ENCODE measurements at regions not wholly inside any gene's neighbourhood (a gene's known extent, or its start where the extent isn't known, plus 50 kb on each side); places are given as distances from the start of the nearest gene placed in this dataset.
"Not testable (repeated sequence)": the region's sequence is repeated elsewhere in the genome, so short reads cannot be mapped to it uniquely, and the experiment has no call there.

- H3K36me3 ChIP-seq (replicated peaks) = no peaks in the 10 kb centered on the region
- no peak overlapping the region for H3K27ac ChIP-seq
- in situ Hi-C loops (cut with HindIII; ENCODE audit: low pct_ligation_motif_present, low sequenced_read_pairs) = no loop called here
- no peak for DNase-seq
- no peaks in the 10 kb centered on the region for H3K27me3 ChIP-seq (replicated peaks)
- no peak overlapping the region for H3K4me3 ChIP-seq (ENCODE audit: low read depth, low read length)
- no peak for TF ChIP-seq CTCF (IDR thresholded peaks at IDR 0.05; ENCODE audit: low read depth, low read length, missing control alignments)
These were observed 84.0 kb upstream of the EXOC2 start for GRCh38 chr6:776951-777350.

GRCh38 chr6:776528-776931, 83.6 kb upstream of the EXOC2 start:
- no peaks in the 10 kb centered on the region for H3K36me3 ChIP-seq (replicated peaks)
- no peaks in the 10 kb centered on the region for H3K27me3 ChIP-seq (replicated peaks)
- TF ChIP-seq CTCF (IDR thresholded peaks at IDR 0.05; ENCODE audit: low read depth, low read length, missing control alignments) = no peak
- DNase-seq = no peak
- in situ Hi-C loops (cut with HindIII; ENCODE audit: low pct_ligation_motif_present, low sequenced_read_pairs) = no loop called here
- no peak overlapping the region for H3K27ac ChIP-seq
- no peak overlapping the region for H3K4me3 ChIP-seq (ENCODE audit: low read depth, low read length)

GRCh38 chr6:775863-776262, 82.9 kb upstream of the EXOC2 start:
- no peak for DNase-seq
- no peak for TF ChIP-seq CTCF (IDR thresholded peaks at IDR 0.05; ENCODE audit: low read depth, low read length, missing control alignments)
- Histone ChIP-seq H3K27me3 (replicated peaks) (no peaks in the 10 kb centered on the region), H3K4me3 (ENCODE audit: low read depth, low read length) (no peak overlapping the region), H3K27ac (no peak overlapping the region), H3K36me3 (replicated peaks) (no peaks in the 10 kb centered on the region)
- in situ Hi-C loops (cut with HindIII; ENCODE audit: low pct_ligation_motif_present, low sequenced_read_pairs) = no loop called here

- H3K27me3 ChIP-seq (replicated peaks); H3K4me3 ChIP-seq (ENCODE audit: low read depth, low read length); H3K36me3 ChIP-seq (replicated peaks); DNase-seq; H3K27ac ChIP-seq; in situ Hi-C loops (cut with HindIII; ENCODE audit: low pct_ligation_motif_present, low sequenced_read_pairs): not testable (repeated sequence)
These were observed 78.7 kb upstream of the EXOC2 start for GRCh38 chr6:771683-772082.

- DNase-seq = no peak
- no peak overlapping the region for H3K4me3 ChIP-seq (ENCODE audit: low read depth, low read length)
- no peak for TF ChIP-seq CTCF (IDR thresholded peaks at IDR 0.05; ENCODE audit: low read depth, low read length, missing control alignments)
- no peaks in the 10 kb centered on the region for H3K36me3 ChIP-seq (replicated peaks)
- in situ Hi-C loops (cut with HindIII; ENCODE audit: low pct_ligation_motif_present, low sequenced_read_pairs) = no loop called here
- no peak overlapping the region for H3K27ac ChIP-seq
- no peaks in the 10 kb centered on the region for H3K27me3 ChIP-seq (replicated peaks)
These were observed 75.0 kb upstream of the EXOC2 start for GRCh38 chr6:767755-768512.

- Histone ChIP-seq H3K4me3 (ENCODE audit: low read depth, low read length) (no peak overlapping the region), H3K27me3 (replicated peaks) (no peaks in the 10 kb centered on the region), H3K36me3 (replicated peaks) (no peaks in the 10 kb centered on the region), H3K27ac (no peak overlapping the region)
- no peak for DNase-seq
- in situ Hi-C loops (cut with HindIII; ENCODE audit: low pct_ligation_motif_present, low sequenced_read_pairs) = no loop called here
- no peak for TF ChIP-seq CTCF (IDR thresholded peaks at IDR 0.05; ENCODE audit: low read depth, low read length, missing control alignments)
These were observed 73.7 kb upstream of the EXOC2 start for GRCh38 chr6:766625-767024.
